ENCODE measurements at regions not wholly inside any gene's neighbourhood (a gene's known extent, or its start where the extent isn't known, plus 50 kb on each side); places are given as distances from the start of the nearest gene placed in this dataset.

- WGBS (ENCODE audit: insufficient coverage, insufficient replicate concordance, low lambda C conversion rate, missing lambda C conversion rate) = 44% methylated on average over 2 of the region's 2 CpGs
- Histone ChIP-seq H3K4me1 (ENCODE audit: control insufficient read depth, insufficient read depth, low read length) (no peaks in the 10 kb centered on the region), H3K27me3 (replicated peaks in 1 of 2; ENCODE audit: control insufficient read depth in 2 of 2, insufficient read depth in 2 of 2, low read length in 1 of 2) (no peaks in the 10 kb centered on the region), H2AFZ (ENCODE audit: control insufficient read depth, low read depth, low read length) (no peak overlapping the region), H4K20me1 (ENCODE audit: control insufficient read depth, insufficient read depth) (no peaks in the 10 kb centered on the region), H3K4me2 (ENCODE audit: control insufficient read depth, insufficient read depth) (no peak overlapping the region), H3K79me2 (ENCODE audit: control insufficient read depth, insufficient read depth, low read length) (no peaks in the 10 kb centered on the region), H3K36me3 (ENCODE audit: control insufficient read depth in 2 of 2, insufficient read depth in 2 of 2, low read length in 1 of 2) (no peaks in the 10 kb centered on the region), H3K9me3 (replicated peaks; ENCODE audit: control insufficient read depth, insufficient read depth, low read length) (no peaks in the 10 kb centered on the region), H3K27ac (ENCODE audit: control insufficient read depth, insufficient read depth) (no peak overlapping the region), H3K4me3 (no peak overlapping the region), H3K9ac (ENCODE audit: control insufficient read depth, insufficient read depth, low read length) (no peak overlapping the region)
- no peak for DNase-seq (ENCODE audit: low read depth, low spot score)
- in situ Hi-C loops (cut with MboI) = no loop called here
- FAIRE-seq = no peak
- ChIA-PET RAD21 (ENCODE audit: unreplicated experiment) (no interaction called here), CTCF (interaction anchor here (0.7 kb wide), 1 partner anchor 9 kb away, joined by 3 read pairs; no protein-coding TSS in a partner anchor), POLR2A (no interaction called here), SMC1A (ENCODE audit: uncharacterized antibody, unreplicated experiment) (no interaction called here)
- TF ChIP-seq BRCA1 (IDR thresholded peaks at IDR 0.05; ENCODE audit: low read depth, low read length) (no peak), SIX5 (IDR thresholded peaks at IDR 0.05; ENCODE audit: low read depth, low read length, severe bottlenecking) (no peak), ZNF274 (IDR thresholded peaks at IDR 0.05; ENCODE audit: insufficient read depth, insufficient read length) (no peak), ZNF24 (IDR thresholded peaks at IDR 0.05) (no peak), MYC (IDR thresholded peaks at IDR 0.05; ENCODE audit: insufficient read depth, insufficient read length, insufficient replicate concordance, low read length, severe bottlenecking) (no peak), JUNB (IDR thresholded peaks at IDR 0.05) (no peak), POLR2AphosphoS2 (IDR thresholded peaks at IDR 0.05; ENCODE audit: low read depth, low read length) (no peak), RBBP5 (conservative IDR thresholded peaks at IDR 0.05) (no peak)
- BruUV-seq (replicated peaks) = no TSS peak
- ATAC-seq = no peak
- intact Hi-C loops (cut with micrococcal nuclease; ENCODE audit: unreplicated experiment) = no loop called here
Measured at GRCh38 chr9:81477669-81478068, 211.7 kb downstream of the TLE1 start.

- DNase-seq (ENCODE audit: low read depth, low spot score) = no peak
- TF ChIP-seq ASH2L (IDR thresholded peaks at IDR 0.05; ENCODE audit: borderline replicate concordance, low read depth) (no peak), POLR2AphosphoS5 (IDR thresholded peaks at IDR 0.05; ENCODE audit: low read length) (no peak), IRF5 (IDR thresholded peaks at IDR 0.05; ENCODE audit: borderline replicate concordance) (no peak), NFIC (IDR thresholded peaks at IDR 0.05; ENCODE audit: low read depth, low read length) (no peak), EZH2 (IDR thresholded peaks at IDR 0.05; ENCODE audit: borderline replicate concordance, control insufficient read depth, low read depth, low read length) (no peak)
- TF ChIP-seq, protein P1, sequence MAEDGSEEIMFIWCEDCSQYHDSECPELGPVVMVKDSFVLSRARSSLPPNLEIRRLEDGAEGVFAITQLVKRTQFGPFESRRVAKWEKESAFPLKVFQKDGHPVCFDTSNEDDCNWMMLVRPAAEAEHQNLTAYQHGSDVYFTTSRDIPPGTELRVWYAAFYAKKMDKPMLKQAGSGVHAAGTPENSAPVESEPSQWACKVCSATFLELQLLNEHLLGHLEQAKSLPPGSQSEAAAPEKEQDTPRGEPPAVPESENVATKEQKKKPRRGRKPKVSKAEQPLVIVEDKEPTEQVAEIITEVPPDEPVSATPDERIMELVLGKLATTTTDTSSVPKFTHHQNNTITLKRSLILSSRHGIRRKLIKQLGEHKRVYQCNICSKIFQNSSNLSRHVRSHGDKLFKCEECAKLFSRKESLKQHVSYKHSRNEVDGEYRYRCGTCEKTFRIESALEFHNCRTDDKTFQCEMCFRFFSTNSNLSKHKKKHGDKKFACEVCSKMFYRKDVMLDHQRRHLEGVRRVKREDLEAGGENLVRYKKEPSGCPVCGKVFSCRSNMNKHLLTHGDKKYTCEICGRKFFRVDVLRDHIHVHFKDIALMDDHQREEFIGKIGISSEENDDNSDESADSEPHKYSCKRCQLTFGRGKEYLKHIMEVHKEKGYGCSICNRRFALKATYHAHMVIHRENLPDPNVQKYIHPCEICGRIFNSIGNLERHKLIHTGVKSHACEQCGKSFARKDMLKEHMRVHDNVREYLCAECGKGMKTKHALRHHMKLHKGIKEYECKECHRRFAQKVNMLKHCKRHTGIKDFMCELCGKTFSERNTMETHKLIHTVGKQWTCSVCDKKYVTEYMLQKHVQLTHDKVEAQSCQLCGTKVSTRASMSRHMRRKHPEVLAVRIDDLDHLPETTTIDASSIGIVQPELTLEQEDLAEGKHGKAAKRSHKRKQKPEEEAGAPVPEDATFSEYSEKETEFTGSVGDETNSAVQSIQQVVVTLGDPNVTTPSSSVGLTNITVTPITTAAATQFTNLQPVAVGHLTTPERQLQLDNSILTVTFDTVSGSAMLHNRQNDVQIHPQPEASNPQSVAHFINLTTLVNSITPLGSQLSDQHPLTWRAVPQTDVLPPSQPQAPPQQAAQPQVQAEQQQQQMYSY (CRISPR knock-in tag; IDR thresholded peaks at IDR 0.05) = no peak
Measured at GRCh38 chr9:81476813-81477490, 212.4 kb downstream of the TLE1 start.

More at GRCh38 chr9:81476813-81477490, 212.4 kb downstream of the TLE1 start:
- FAIRE-seq (no peak), ATAC-seq (no peak)
- ChIA-PET SMC1A (ENCODE audit: uncharacterized antibody, unreplicated experiment) (no interaction called here), CTCF (interaction anchor here (0.6 to 1.7 kb wide), 3 partner anchors 9 to 1646 kb away, joined by 3 to 4 read pairs (median 3); no protein-coding TSS in a partner anchor), RAD21 (ENCODE audit: unreplicated experiment) (no interaction called here), POLR2A (no interaction called here)
- no peak overlapping the region for H3K27ac ChIP-seq (ENCODE audit: control insufficient read depth, insufficient read depth)
- H3K36me3 ChIP-seq (ENCODE audit: control insufficient read depth in 2 of 2, insufficient read depth in 2 of 2, low read length in 1 of 2) = no peaks in the 10 kb centered on the region
- no peaks in the 10 kb centered on the region for H3K4me1 ChIP-seq (ENCODE audit: control insufficient read depth, insufficient read depth, low read length)
- H3K27me3 ChIP-seq (replicated peaks in 1 of 2; ENCODE audit: control insufficient read depth in 2 of 2, insufficient read depth in 2 of 2, low read length in 1 of 2) = no peaks in the 10 kb centered on the region
- 29% methylated on average over 6 of the region's 6 CpGs for WGBS (ENCODE audit: insufficient coverage, insufficient replicate concordance, low lambda C conversion rate, missing lambda C conversion rate)
- H3K79me2 ChIP-seq (ENCODE audit: control insufficient read depth, insufficient read depth, low read length) = no peaks in the 10 kb centered on the region
- H3K4me2 ChIP-seq (ENCODE audit: control insufficient read depth, insufficient read depth) = no peak overlapping the region
- in situ Hi-C loops (cut with MboI) (no loop called here), intact Hi-C loops (cut with micrococcal nuclease; ENCODE audit: unreplicated experiment) (no loop called here)
- no peak overlapping the region for H2AFZ ChIP-seq (ENCODE audit: control insufficient read depth, low read depth, low read length)
- BruUV-seq (replicated peaks) = no TSS peak
- H3K9me3 ChIP-seq (replicated peaks; ENCODE audit: control insufficient read depth, insufficient read depth, low read length) = no peaks in the 10 kb centered on the region
- no peak overlapping the region for H3K9ac ChIP-seq (ENCODE audit: control insufficient read depth, insufficient read depth, low read length)
- H4K20me1 ChIP-seq (ENCODE audit: control insufficient read depth, insufficient read depth) = no peaks in the 10 kb centered on the region
- H3K4me3 ChIP-seq = no peak overlapping the region

Measured in GM12878 (cell line).